B cell (primary cell): ENCODE measurements at regions not wholly inside any gene's neighbourhood (a gene's known extent, or its start where the extent isn't known, plus 50 kb on each side); places are given as distances from the start of the nearest gene placed in this dataset.

Experiments
- ATAC-seq: fragments of 200-7000 bp; cut with Tn5 transposase; one replicate; pipeline ENCODE4 v1.10.0; 2021; ENCODE audit warnings: low read depth, mild to moderate bottlenecking, moderate number of reproducible peaks, moderate library complexity
- CTCF ChIA-PET: fragments of 350-600 bp; sonication (Branson Sonifier 250); formaldehyde crosslinking; loops from one replicate; lab custom pipeline; 2021; ENCODE audit warnings: antibody characterized with exemption, inconsistent platforms; lab: Charles Lee
- POLR2A ChIA-PET: fragments of 350-600 bp; sonication (Branson Sonifier 250); formaldehyde crosslinking; loops from one replicate; lab custom pipeline; 2021; ENCODE audit warnings: antibody characterized with exemption; lab: Charles Lee
- DNase-seq: peaks from one replicate; pipeline ENCODE4 v3.0.0; 2013
- H2AFZ ChIP-seq: 2 replicates; pipeline ENCODE4 v1.6.1; 2012; ENCODE audit warnings: mild to moderate bottlenecking, low read depth, low read length; ENCODE audit not compliant: insufficient read depth, poor library complexity, severe bottlenecking
- H3K27ac ChIP-seq, 2 donors: 1 replicate in 1 of 2; 2 replicates in 1 of 2; pipeline ENCODE4 v1.5.1; 2012 to 2013; ENCODE audit warnings: low read length in 2 of 2, mild to moderate bottlenecking in 2 of 2, moderate library complexity in 1 of 2
- H3K27me3 ChIP-seq, 4 experiments: fragments of 200-600 bp in 1 of 4; sonication (generic) in 1 of 4; replicated peaks in 1 of 4; 1 replicate in 2 of 4; 2 replicates in 2 of 4; pipeline versions ENCODE4 v1.6.1 to v1.7.0; 2013 to 2016; ENCODE audit warnings: low read length in 3 of 4, mild to moderate bottlenecking in 2 of 4, mixed read lengths in 1 of 4, moderate library complexity in 1 of 4; ENCODE audit not compliant: insufficient read depth in 4 of 4, control insufficient read depth in 3 of 4; ENCODE audit errors: control extremely low read depth in 1 of 4
- H3K36me3 ChIP-seq, 2 experiments: replicated peaks in 1 of 2; 1 replicate in 1 of 2; 2 replicates in 1 of 2; pipeline versions ENCODE4 v1.6.1 to v1.7.1; 2013; ENCODE audit warnings: low read length in 1 of 2; ENCODE audit not compliant: insufficient read depth in 2 of 2, control insufficient read depth in 1 of 2; ENCODE audit errors: control extremely low read depth in 1 of 2, extremely low read depth in 1 of 2
- H3K4me1 ChIP-seq, 2 donors: fragments of 200-600 bp in 1 of 2; sonication (generic) in 1 of 2; 1 replicate in 1 of 2; 2 replicates in 1 of 2; pipeline versions ENCODE4 v1.5.1 to v1.6.1; 2013 to 2017; ENCODE audit warnings: low read length in 2 of 2; ENCODE audit not compliant: control insufficient read depth in 2 of 2, insufficient read depth in 2 of 2
- H3K4me2 ChIP-seq: replicated peaks from 2 replicates; pipeline ENCODE3; 2012; ENCODE audit warnings: mild to moderate bottlenecking, low read depth, low read length; ENCODE audit not compliant: poor library complexity, severe bottlenecking
- H3K4me3 ChIP-seq, 5 experiments: fragments of 200-600 bp in 1 of 5; sonication (generic) in 1 of 5; 1 replicate in 3 of 5; 2 replicates in 2 of 5; pipeline versions ENCODE4 v1.5.1 to v1.7.0; 2011 to 2016; ENCODE audit warnings: low read length in 4 of 5, mild to moderate bottlenecking in 4 of 5, low read depth in 2 of 5, control low read depth in 1 of 5, moderate library complexity in 1 of 5; ENCODE audit not compliant: insufficient read depth in 1 of 5; ENCODE audit errors: control extremely low read depth in 1 of 5, extremely low read depth in 1 of 5
- H3K79me2 ChIP-seq: fragments of 200-600 bp; sonication (generic); one replicate; pipeline ENCODE4 v1.6.0; 2016; ENCODE audit warnings: low read length; ENCODE audit not compliant: control insufficient read depth, insufficient read depth
- H3K9ac ChIP-seq: fragments of 200-600 bp; sonication (generic); 2 replicates; pipeline ENCODE4 v1.6.1; 2017; ENCODE audit warnings: mild to moderate bottlenecking, low read length, moderate library complexity
- H3K9me3 ChIP-seq, 3 donors: one replicate each; pipeline versions ENCODE4 v1.6.1 to v1.7.1; 2013; ENCODE audit warnings: low read length in 2 of 3; ENCODE audit not compliant: control insufficient read depth in 2 of 3, insufficient read depth in 1 of 3; ENCODE audit errors: control extremely low read depth in 1 of 3
- H4K20me1 ChIP-seq: 2 replicates; pipeline ENCODE4 v1.6.0; 2012; ENCODE audit warnings: mild to moderate bottlenecking, low read length; ENCODE audit not compliant: insufficient read depth, control insufficient read depth, poor library complexity, severe bottlenecking
- H3K27ac Mint-ChIP-seq: one replicate; pipeline ENCODE4 v1.8.0; 2021; ENCODE audit warnings: mixed read lengths
- H3K27me3 Mint-ChIP-seq: one replicate; pipeline ENCODE4 v1.8.0; 2021; ENCODE audit warnings: mixed read lengths
- H3K4me1 Mint-ChIP-seq: one replicate; pipeline ENCODE4 v1.8.0; 2021; ENCODE audit warnings: mixed read lengths
- H3K4me3 Mint-ChIP-seq: one replicate; pipeline ENCODE4 v1.8.0; 2021; ENCODE audit warnings: mixed read lengths
- H3K9me3 Mint-ChIP-seq: one replicate; pipeline ENCODE4 v1.8.0; 2022; ENCODE audit warnings: mixed read lengths; ENCODE audit not compliant: insufficient read depth
- CTCF ChIP-seq: fragments of 200-600 bp; IDR thresholded peaks from one replicate; pipeline ENCODE4 v1.8.0; 2022; ENCODE audit warnings: antibody characterized with exemption, mild to moderate bottlenecking
- EZH2 ChIP-seq: IDR thresholded peaks from 2 replicates; pipeline ENCODE4 v1.6.1; 2012; ENCODE audit warnings: borderline replicate concordance, low read depth, mild to moderate bottlenecking, moderate library complexity, low read length; ENCODE audit not compliant: insufficient read depth, poor library complexity, severe bottlenecking
- WGBS: methylation state at CpG from one replicate; pipeline ENCODE4 v1.1.5; 2013; ENCODE audit warnings: missing lambda C conversion rate; ENCODE audit not compliant: insufficient coverage; 5-methylcytosine and 5-hydroxymethylcytosine counted together
- intact Hi-C: fragments of 100-400 bp; cut with micrococcal nuclease; formaldehyde crosslinking; loops from one replicate; pipeline ENCODE4 v1.10.0; 2022

GRCh38 chr15:39132954-39133600 lies 447.8 kb upstream of the THBS1 start:
- Histone ChIP-seq H4K20me1 (no peaks in the 10 kb centered on the region), H3K4me1 (no peaks in the 10 kb centered on the region), H3K9me3 (peaks cover 0 to 3% (median 0%) of the 10 kb centered on the region in 3 donors), H3K27ac (no peak overlapping the region), H3K27me3 (no peaks in the 10 kb centered on the region), H3K79me2 (no peaks in the 10 kb centered on the region), H3K36me3 (no peaks in the 10 kb centered on the region), H3K9ac (no peak overlapping the region), H3K4me3 (no peak overlapping the region), H3K4me2 (no peak overlapping the region), H2AFZ (no peak overlapping the region)
- H3K27ac Mint-ChIP-seq, result no peak overlapping the region
- intact Hi-C loops, result no loop called here
- ChIA-PET CTCF (no interaction called here), POLR2A (no interaction called here)
- H3K9me3 Mint-ChIP-seq, result no peaks in the 10 kb centered on the region
- no peaks in the 10 kb centered on the region for H3K4me1 Mint-ChIP-seq
- ATAC-seq (no peak), DNase-seq (no peak)
- no peak overlapping the region for H3K4me3 Mint-ChIP-seq
- 79% methylated on average over 1 of the region's 2 CpGs for WGBS
- H3K27me3 Mint-ChIP-seq, result no peaks in the 10 kb centered on the region
- TF ChIP-seq CTCF, result no peak
- TF ChIP-seq EZH2, result no peak

- no peak overlapping the region for H3K4me3 Mint-ChIP-seq
- Histone ChIP-seq H3K4me1 (no peaks in the 10 kb centered on the region), H2AFZ (no peak overlapping the region), H4K20me1 (no peaks in the 10 kb centered on the region), H3K4me2 (no peak overlapping the region), H3K27me3 (no peaks in the 10 kb centered on the region), H3K9ac (no peak overlapping the region), H3K4me3 (no peak overlapping the region), H3K36me3 (no peaks in the 10 kb centered on the region), H3K27ac (no peak overlapping the region), H3K79me2 (no peaks in the 10 kb centered on the region), H3K9me3 (peaks cover 0 to 3% (median 0%) of the 10 kb centered on the region in 3 donors)
- intact Hi-C loops, result no loop called here
- CTCF ChIA-PET, result no interaction called here
- no peaks in the 10 kb centered on the region for H3K27me3 Mint-ChIP-seq
- no peak for ATAC-seq
- H3K4me1 Mint-ChIP-seq, result no peaks in the 10 kb centered on the region
- H3K9me3 Mint-ChIP-seq, result no peaks in the 10 kb centered on the region
- no peak for DNase-seq
- 100% methylated on average over 1 of the region's 1 CpG for WGBS
- POLR2A ChIA-PET, result no interaction called here
- no peak overlapping the region for H3K27ac Mint-ChIP-seq
- TF ChIP-seq CTCF, result no peak
- no peak for TF ChIP-seq EZH2
These were observed 446.6 kb upstream of the THBS1 start for GRCh38 chr15:39134282-39134681.
